ENCODE measurements at regions not wholly inside any gene's neighbourhood (a gene's known extent, or its start where the extent isn't known, plus 50 kb on each side); places are given as distances from the start of the nearest gene placed in this dataset.

DNA sequence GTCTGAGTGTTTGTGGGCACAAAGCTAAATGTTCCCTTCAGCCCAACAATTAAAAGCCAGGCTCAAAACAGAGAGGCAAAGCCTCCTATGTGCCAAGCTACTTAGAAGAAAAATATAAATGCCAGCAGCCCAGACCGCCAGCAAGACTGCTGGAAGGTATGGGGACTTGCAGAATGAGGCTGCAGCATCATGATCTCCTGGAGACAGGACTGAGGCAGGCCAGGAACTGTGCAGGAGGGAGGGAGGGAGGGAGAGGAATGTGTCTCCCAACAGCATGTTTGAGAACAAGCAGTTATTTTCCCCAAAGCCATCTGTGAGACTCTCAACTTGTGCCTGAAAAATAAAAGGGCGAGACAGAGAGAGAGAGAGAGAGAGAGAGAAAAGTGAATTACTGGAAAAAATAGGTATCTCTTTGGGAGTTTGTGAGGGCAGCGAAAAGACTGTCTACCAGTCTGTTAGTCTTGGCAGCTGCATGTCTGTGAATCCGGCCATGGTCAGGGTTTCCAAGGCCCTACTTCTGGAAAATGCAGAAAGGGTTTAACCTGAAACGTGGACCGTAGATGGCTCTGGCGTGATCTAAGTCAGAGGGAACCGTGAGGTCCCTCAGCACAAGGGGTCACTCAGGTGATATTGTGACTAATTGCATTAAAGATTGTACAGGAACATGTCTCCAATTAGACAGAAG, 139.7 kb upstream of the COL8A1 start:
- no peaks in the 10 kb centered on the region for H3K36me3 ChIP-seq (ENCODE audit: control insufficient read depth, low read depth, low read length)
- H3K4me3 ChIP-seq (ENCODE audit: low read length) = no peak overlapping the region
- H3K9ac ChIP-seq (ENCODE audit: low read length) = no peak overlapping the region
- H3K27ac ChIP-seq (ENCODE audit: low read length) = no peak overlapping the region
- no peaks in the 10 kb centered on the region for H3K9me3 ChIP-seq (ENCODE audit: control insufficient read depth, low read depth, low read length)
- no peaks in the 10 kb centered on the region for H3K27me3 ChIP-seq (ENCODE audit: control insufficient read depth, insufficient read depth, low read length)
- no peaks in the 10 kb centered on the region for H3K4me1 ChIP-seq (ENCODE audit: control insufficient read depth, low read depth, low read length)

DNA sequence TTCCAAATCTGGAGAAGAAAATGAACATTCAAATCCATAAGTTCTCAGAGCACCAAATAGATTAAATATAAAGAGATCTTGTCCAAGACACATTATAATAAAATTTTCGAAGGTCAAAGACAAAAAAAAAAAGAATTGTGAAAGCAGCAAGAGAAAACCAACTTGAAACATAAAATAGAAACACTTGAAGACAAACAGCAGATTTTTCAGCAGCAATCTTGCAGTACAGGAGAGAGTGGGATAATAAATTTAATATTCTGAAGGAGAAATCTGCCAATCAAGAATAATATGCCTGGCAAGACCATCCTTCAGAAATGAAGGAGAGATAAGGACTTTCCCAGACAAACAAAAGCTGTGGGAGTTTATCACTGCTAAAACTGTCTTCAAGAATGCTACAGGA, 150.5 kb upstream of the COL8A1 start:
- Histone ChIP-seq H3K9ac (ENCODE audit: low read length) (no peak overlapping the region), H3K9me3 (ENCODE audit: control insufficient read depth, low read depth, low read length) (peaks cover 8% of the 10 kb centered on the region), H3K4me3 (ENCODE audit: low read length) (no peak overlapping the region), H3K27me3 (ENCODE audit: control insufficient read depth, insufficient read depth, low read length) (no peaks in the 10 kb centered on the region), H3K36me3 (ENCODE audit: control insufficient read depth, low read depth, low read length) (no peaks in the 10 kb centered on the region), H3K4me1 (ENCODE audit: control insufficient read depth, low read depth, low read length) (peaks cover 5% of the 10 kb centered on the region), H3K27ac (ENCODE audit: low read length) (no peak overlapping the region)

- Histone ChIP-seq H3K4me1 (ENCODE audit: control insufficient read depth, low read depth, low read length) (peaks cover 5% of the 10 kb centered on the region), H3K27me3 (ENCODE audit: control insufficient read depth, insufficient read depth, low read length) (no peaks in the 10 kb centered on the region), H3K27ac (ENCODE audit: low read length) (no peak overlapping the region), H3K4me3 (ENCODE audit: low read length) (no peak overlapping the region), H3K9me3 (ENCODE audit: control insufficient read depth, low read depth, low read length) (peaks cover 8% of the 10 kb centered on the region), H3K36me3 (ENCODE audit: control insufficient read depth, low read depth, low read length) (no peaks in the 10 kb centered on the region), H3K9ac (ENCODE audit: low read length) (no peak overlapping the region)
Measured at GRCh38 chr3:99485286-99485685, 153.1 kb upstream of the COL8A1 start.

- Histone ChIP-seq H3K9ac (ENCODE audit: low read length) (no peak overlapping the region), H3K4me3 (ENCODE audit: low read length) (no peak overlapping the region), H3K4me1 (ENCODE audit: control insufficient read depth, low read depth, low read length) (peaks cover 5% of the 10 kb centered on the region), H3K27ac (ENCODE audit: low read length) (no peak overlapping the region), H3K36me3 (ENCODE audit: control insufficient read depth, low read depth, low read length) (no peaks in the 10 kb centered on the region), H3K9me3 (ENCODE audit: control insufficient read depth, low read depth, low read length) (peaks cover 8% of the 10 kb centered on the region), H3K27me3 (ENCODE audit: control insufficient read depth, insufficient read depth, low read length) (no peaks in the 10 kb centered on the region)
Measured at GRCh38 chr3:99484871-99485270, 153.5 kb upstream of the COL8A1 start.

GRCh38 chr3:99483841-99484240, 154.6 kb upstream of the COL8A1 start:
- H3K27ac ChIP-seq (ENCODE audit: low read length) = no peak overlapping the region
- H3K36me3 ChIP-seq (ENCODE audit: control insufficient read depth, low read depth, low read length) = no peaks in the 10 kb centered on the region
- no peak overlapping the region for H3K9ac ChIP-seq (ENCODE audit: low read length)
- H3K27me3 ChIP-seq (ENCODE audit: control insufficient read depth, insufficient read depth, low read length) = no peaks in the 10 kb centered on the region
- H3K9me3 ChIP-seq (ENCODE audit: control insufficient read depth, low read depth, low read length) = peaks cover 5% of the 10 kb centered on the region
- H3K4me3 ChIP-seq (ENCODE audit: low read length) = no peak overlapping the region
- peaks cover 5% of the 10 kb centered on the region for H3K4me1 ChIP-seq (ENCODE audit: control insufficient read depth, low read depth, low read length)

DNA sequence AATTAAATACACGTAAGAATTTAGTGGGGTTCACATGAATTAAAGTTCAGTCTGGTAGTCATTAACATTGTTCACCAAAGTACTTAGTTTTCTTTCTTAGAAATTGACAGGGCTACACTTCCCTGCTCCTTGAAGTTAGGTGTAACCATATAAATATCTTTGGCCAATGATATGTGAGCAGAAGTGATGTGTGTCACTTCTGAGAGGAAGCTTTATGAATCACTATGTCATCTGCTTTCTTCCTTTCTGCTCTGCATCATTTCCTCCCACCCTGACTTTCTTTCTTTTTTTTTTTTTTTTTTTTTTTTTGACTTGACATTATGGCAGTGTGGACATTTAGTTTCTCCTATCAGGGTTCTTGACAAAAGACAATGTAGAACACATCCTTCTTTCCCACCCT, 156.2 kb upstream of the COL8A1 start:
- H3K9ac ChIP-seq (ENCODE audit: low read length) = no peak overlapping the region

GRCh38 chr3:99481561-99481960, 156.8 kb upstream of the COL8A1 start:
- H3K4me1 ChIP-seq (ENCODE audit: control insufficient read depth, low read depth, low read length) = peaks cover 5% of the 10 kb centered on the region
- no peak overlapping the region for H3K4me3 ChIP-seq (ENCODE audit: low read length)
- H3K36me3 ChIP-seq (ENCODE audit: control insufficient read depth, low read depth, low read length) = no peaks in the 10 kb centered on the region
- H3K9me3 ChIP-seq (ENCODE audit: control insufficient read depth, low read depth, low read length) = no peaks in the 10 kb centered on the region
- no peak overlapping the region for H3K27ac ChIP-seq (ENCODE audit: low read length)
- H3K9ac ChIP-seq (ENCODE audit: low read length) = no peak overlapping the region
- H3K27me3 ChIP-seq (ENCODE audit: control insufficient read depth, insufficient read depth, low read length) = no peaks in the 10 kb centered on the region

More for the DNA sequence above, 156.2 kb upstream of the COL8A1 start:
- Histone ChIP-seq H3K27me3 (ENCODE audit: control insufficient read depth, insufficient read depth, low read length) (no peaks in the 10 kb centered on the region), H3K9me3 (ENCODE audit: control insufficient read depth, low read depth, low read length) (no peaks in the 10 kb centered on the region), H3K36me3 (ENCODE audit: control insufficient read depth, low read depth, low read length) (no peaks in the 10 kb centered on the region), H3K4me3 (ENCODE audit: low read length) (no peak overlapping the region), H3K4me1 (ENCODE audit: control insufficient read depth, low read depth, low read length) (peaks cover 5% of the 10 kb centered on the region), H3K27ac (ENCODE audit: low read length) (no peak overlapping the region)

DNA sequence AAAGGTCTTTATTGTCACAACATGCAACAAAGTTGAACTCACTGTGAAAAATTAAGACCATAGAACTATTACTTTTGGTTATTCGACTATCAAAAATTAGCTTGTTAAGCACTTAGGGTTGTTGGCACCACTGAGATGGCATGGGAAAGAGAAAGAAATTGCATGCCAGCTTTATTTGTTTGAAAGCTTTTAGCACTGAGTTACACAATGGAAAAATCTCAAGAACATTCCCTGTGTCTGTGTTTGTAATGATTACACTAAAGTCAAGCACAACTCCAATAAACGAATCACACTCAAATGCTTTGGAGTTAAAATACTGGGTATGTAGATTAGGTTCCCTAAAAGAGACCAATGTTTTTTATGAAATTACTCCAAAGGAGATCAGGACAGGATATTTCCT, 158.6 kb upstream of the COL8A1 start:
- Histone ChIP-seq H3K27ac (ENCODE audit: low read length) (no peak overlapping the region), H3K36me3 (ENCODE audit: control insufficient read depth, low read depth, low read length) (no peaks in the 10 kb centered on the region), H3K4me1 (ENCODE audit: control insufficient read depth, low read depth, low read length) (no peaks in the 10 kb centered on the region), H3K9ac (ENCODE audit: low read length) (no peak overlapping the region), H3K27me3 (ENCODE audit: control insufficient read depth, insufficient read depth, low read length) (no peaks in the 10 kb centered on the region), H3K9me3 (ENCODE audit: control insufficient read depth, low read depth, low read length) (no peaks in the 10 kb centered on the region), H3K4me3 (ENCODE audit: low read length) (no peak overlapping the region)

- Histone ChIP-seq H3K36me3 (ENCODE audit: control insufficient read depth, low read depth, low read length) (no peaks in the 10 kb centered on the region), H3K9ac (ENCODE audit: low read length) (no peak overlapping the region), H3K4me3 (ENCODE audit: low read length) (no peak overlapping the region), H3K27me3 (ENCODE audit: control insufficient read depth, insufficient read depth, low read length) (no peaks in the 10 kb centered on the region), H3K27ac (ENCODE audit: low read length) (no peak overlapping the region), H3K4me1 (ENCODE audit: control insufficient read depth, low read depth, low read length) (no peaks in the 10 kb centered on the region), H3K9me3 (ENCODE audit: control insufficient read depth, low read depth, low read length) (no peaks in the 10 kb centered on the region)
Measured at GRCh38 chr3:99477650-99478049, 160.7 kb upstream of the COL8A1 start.

GRCh38 chr3:99475229-99475628, 163.2 kb upstream of the COL8A1 start:
- Histone ChIP-seq H3K36me3 (ENCODE audit: control insufficient read depth, low read depth, low read length) (no peaks in the 10 kb centered on the region), H3K27me3 (ENCODE audit: control insufficient read depth, insufficient read depth, low read length) (no peaks in the 10 kb centered on the region), H3K4me1 (ENCODE audit: control insufficient read depth, low read depth, low read length) (no peaks in the 10 kb centered on the region), H3K27ac (ENCODE audit: low read length) (no peak overlapping the region), H3K9ac (ENCODE audit: low read length) (no peak overlapping the region), H3K4me3 (ENCODE audit: low read length) (no peak overlapping the region), H3K9me3 (ENCODE audit: control insufficient read depth, low read depth, low read length) (no peaks in the 10 kb centered on the region)

GRCh38 chr3:99474776-99475175, 163.6 kb upstream of the COL8A1 start:
- no peak overlapping the region for H3K4me3 ChIP-seq (ENCODE audit: low read length)
- no peaks in the 10 kb centered on the region for H3K27me3 ChIP-seq (ENCODE audit: control insufficient read depth, insufficient read depth, low read length)
- no peaks in the 10 kb centered on the region for H3K36me3 ChIP-seq (ENCODE audit: control insufficient read depth, low read depth, low read length)
- no peaks in the 10 kb centered on the region for H3K9me3 ChIP-seq (ENCODE audit: control insufficient read depth, low read depth, low read length)
- H3K4me1 ChIP-seq (ENCODE audit: control insufficient read depth, low read depth, low read length) = no peaks in the 10 kb centered on the region
- H3K27ac ChIP-seq (ENCODE audit: low read length) = no peak overlapping the region
- H3K9ac ChIP-seq (ENCODE audit: low read length) = no peak overlapping the region

DNA sequence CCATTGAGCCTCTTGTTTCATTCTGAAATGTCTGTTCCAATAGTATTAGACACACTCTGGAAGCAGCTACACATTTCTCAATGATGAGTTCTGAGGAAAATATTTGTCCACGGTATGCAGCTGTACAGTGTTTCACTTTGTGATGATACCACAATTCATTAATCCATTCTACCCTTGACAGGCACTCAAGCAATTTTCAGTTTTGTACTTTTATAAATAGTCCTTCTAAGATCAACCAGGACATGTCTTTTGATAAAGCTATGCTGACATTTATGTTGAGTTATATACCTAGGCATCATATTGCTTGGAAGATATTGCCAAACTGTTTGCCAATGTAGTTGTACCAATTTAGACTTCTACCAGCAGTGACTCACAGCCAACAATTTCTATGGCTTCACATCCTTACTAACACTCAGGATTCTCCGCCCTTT, 165.1 kb upstream of the COL8A1 start:
- no peaks in the 10 kb centered on the region for H3K9me3 ChIP-seq (ENCODE audit: control insufficient read depth, low read depth, low read length)
- no peaks in the 10 kb centered on the region for H3K27me3 ChIP-seq (ENCODE audit: control insufficient read depth, insufficient read depth, low read length)
- H3K9ac ChIP-seq (ENCODE audit: low read length) = no peak overlapping the region
- no peaks in the 10 kb centered on the region for H3K36me3 ChIP-seq (ENCODE audit: control insufficient read depth, low read depth, low read length)
- no peaks in the 10 kb centered on the region for H3K4me1 ChIP-seq (ENCODE audit: control insufficient read depth, low read depth, low read length)
- H3K27ac ChIP-seq (ENCODE audit: low read length) = no peak overlapping the region
- H3K4me3 ChIP-seq (ENCODE audit: low read length) = no peak overlapping the region

All from iPS-18a (cell line).